ENCODE measurements at regions not wholly inside any gene's neighbourhood (a gene's known extent, or its start where the extent isn't known, plus 50 kb on each side); places are given as distances from the start of the nearest gene placed in this dataset.

GRCh38 chr4:19736968-19737756 lies 514.5 kb upstream of the SLIT2 start:
- no peak for DNase-seq
- H3K27me3 ChIP-seq (ENCODE audit: control insufficient read depth, insufficient read depth): peaks cover 3% of the 10 kb centered on the region
- H3K27ac ChIP-seq (ENCODE audit: low read length): no peak overlapping the region
- H3K9me3 ChIP-seq (ENCODE audit: control insufficient read depth, low read length): no peaks in the 10 kb centered on the region
- peaks cover 1% of the 10 kb centered on the region for H3K4me1 ChIP-seq (ENCODE audit: control insufficient read depth, insufficient read depth, low read length)
- 95% methylated on average over 1 of the region's 1 CpG for WGBS
- no peak for ATAC-seq
- no peak overlapping the region for H3K4me3 ChIP-seq (ENCODE audit: low read length)
- intact Hi-C loops (cut with DNase I): no loop called here

- H3K4me3 ChIP-seq (ENCODE audit: low read length): no peak overlapping the region
- intact Hi-C loops (cut with DNase I): no loop called here
- no peaks in the 10 kb centered on the region for H3K9me3 ChIP-seq (ENCODE audit: control insufficient read depth, low read length)
- H3K4me1 ChIP-seq (ENCODE audit: control insufficient read depth, insufficient read depth, low read length): peaks cover 1% of the 10 kb centered on the region
- ATAC-seq (peak in 1 of 2 donors; percentile 55), DNase-seq (no peak)
- peaks cover 3% of the 10 kb centered on the region for H3K27me3 ChIP-seq (ENCODE audit: control insufficient read depth, insufficient read depth)
- no peak overlapping the region for H3K27ac ChIP-seq (ENCODE audit: low read length)
These were observed 516.7 kb upstream of the SLIT2 start for GRCh38 chr4:19735012-19735411.

GRCh38 chr4:19729886-19730651 lies 521.6 kb upstream of the SLIT2 start:
- Histone ChIP-seq H3K27me3 (ENCODE audit: control insufficient read depth, insufficient read depth) (no peaks in the 10 kb centered on the region), H3K9me3 (ENCODE audit: control insufficient read depth, low read length) (no peaks in the 10 kb centered on the region), H3K4me3 (ENCODE audit: low read length) (no peak overlapping the region), H3K27ac (ENCODE audit: low read length) (no peak overlapping the region), H3K4me1 (ENCODE audit: control insufficient read depth, insufficient read depth, low read length) (no peaks in the 10 kb centered on the region)
- intact Hi-C loops (cut with DNase I): no loop called here
- DNase-seq (no peak), ATAC-seq (peak in 1 of 2 donors; percentile 45)
- 31% methylated on average over 8 of the region's 8 CpGs for WGBS

- Histone ChIP-seq H3K27ac (ENCODE audit: low read length) (no peak overlapping the region), H3K9me3 (ENCODE audit: control insufficient read depth, low read length) (no peaks in the 10 kb centered on the region), H3K4me1 (ENCODE audit: control insufficient read depth, insufficient read depth, low read length) (no peaks in the 10 kb centered on the region), H3K4me3 (ENCODE audit: low read length) (no peak overlapping the region), H3K27me3 (ENCODE audit: control insufficient read depth, insufficient read depth) (no peaks in the 10 kb centered on the region)
- 77% methylated on average over 1 of the region's 1 CpG for WGBS
- DNase-seq (no peak), ATAC-seq (no peak)
- intact Hi-C loops (cut with DNase I): no loop called here
These were observed 522.9 kb upstream of the SLIT2 start for GRCh38 chr4:19728773-19729172.

GRCh38 chr4:19727141-19727540 lies 524.6 kb upstream of the SLIT2 start:
- DNase-seq (no peak), ATAC-seq (no peak)
- 90% methylated on average over 8 of the region's 8 CpGs for WGBS
- no peaks in the 10 kb centered on the region for H3K27me3 ChIP-seq (ENCODE audit: control insufficient read depth, insufficient read depth)
- no peaks in the 10 kb centered on the region for H3K4me1 ChIP-seq (ENCODE audit: control insufficient read depth, insufficient read depth, low read length)
- no peak overlapping the region for H3K4me3 ChIP-seq (ENCODE audit: low read length)
- intact Hi-C loops (cut with DNase I): no loop called here
- no peak overlapping the region for H3K27ac ChIP-seq (ENCODE audit: low read length)
- no peaks in the 10 kb centered on the region for H3K9me3 ChIP-seq (ENCODE audit: control insufficient read depth, low read length)

GRCh38 chr4:19725130-19725529 lies 526.6 kb upstream of the SLIT2 start:
- H3K4me1 ChIP-seq (ENCODE audit: control insufficient read depth, insufficient read depth, low read length): no peaks in the 10 kb centered on the region
- 80% methylated on average over 3 of the region's 3 CpGs for WGBS
- no peak for ATAC-seq
- H3K27me3 ChIP-seq (ENCODE audit: control insufficient read depth, insufficient read depth): no peaks in the 10 kb centered on the region
- intact Hi-C loops (cut with DNase I): no loop called here
- H3K27ac ChIP-seq (ENCODE audit: low read length): no peak overlapping the region
- no peaks in the 10 kb centered on the region for H3K9me3 ChIP-seq (ENCODE audit: control insufficient read depth, low read length)
- no peak overlapping the region for H3K4me3 ChIP-seq (ENCODE audit: low read length)
- no peak for DNase-seq

GRCh38 chr4:19722404-19722803 lies 529.3 kb upstream of the SLIT2 start:
- no peak for ATAC-seq
- WGBS: 45% methylated on average over 1 of the region's 1 CpG
- intact Hi-C loops (cut with DNase I): no loop called here

GRCh38 chr4:19721587-19721986 lies 530.1 kb upstream of the SLIT2 start:
- DNase-seq (no peak), ATAC-seq (no peak)
- H3K27me3 ChIP-seq (ENCODE audit: control insufficient read depth, insufficient read depth): no peaks in the 10 kb centered on the region
- H3K27ac ChIP-seq (ENCODE audit: low read length): no peak overlapping the region
- intact Hi-C loops (cut with DNase I): no loop called here
- no peaks in the 10 kb centered on the region for H3K9me3 ChIP-seq (ENCODE audit: control insufficient read depth, low read length)
- H3K4me1 ChIP-seq (ENCODE audit: control insufficient read depth, insufficient read depth, low read length): no peaks in the 10 kb centered on the region
- H3K4me3 ChIP-seq (ENCODE audit: low read length): no peak overlapping the region

More at GRCh38 chr4:19722404-19722803, 529.3 kb upstream of the SLIT2 start:
- Histone ChIP-seq H3K4me1 (ENCODE audit: control insufficient read depth, insufficient read depth, low read length) (no peaks in the 10 kb centered on the region), H3K4me3 (ENCODE audit: low read length) (no peak overlapping the region), H3K27me3 (ENCODE audit: control insufficient read depth, insufficient read depth) (no peaks in the 10 kb centered on the region), H3K27ac (ENCODE audit: low read length) (no peak overlapping the region), H3K9me3 (ENCODE audit: control insufficient read depth, low read length) (no peaks in the 10 kb centered on the region)
- no peak for DNase-seq

- Histone ChIP-seq H3K27ac (ENCODE audit: low read length) (no peak overlapping the region), H3K27me3 (ENCODE audit: control insufficient read depth, insufficient read depth) (no peaks in the 10 kb centered on the region), H3K4me1 (ENCODE audit: control insufficient read depth, insufficient read depth, low read length) (no peaks in the 10 kb centered on the region), H3K9me3 (ENCODE audit: control insufficient read depth, low read length) (no peaks in the 10 kb centered on the region), H3K4me3 (ENCODE audit: low read length) (no peak overlapping the region)
- ATAC-seq (no peak), DNase-seq (no peak)
- 43% methylated on average over 1 of the region's 1 CpG for WGBS
- intact Hi-C loops (cut with DNase I): no loop called here
These were observed 531.1 kb upstream of the SLIT2 start for GRCh38 chr4:19720610-19721009.

GRCh38 chr4:19720190-19720589 lies 531.5 kb upstream of the SLIT2 start:
- Histone ChIP-seq H3K4me1 (ENCODE audit: control insufficient read depth, insufficient read depth, low read length) (no peaks in the 10 kb centered on the region), H3K4me3 (ENCODE audit: low read length) (no peak overlapping the region), H3K27ac (ENCODE audit: low read length) (no peak overlapping the region), H3K9me3 (ENCODE audit: control insufficient read depth, low read length) (no peaks in the 10 kb centered on the region), H3K27me3 (ENCODE audit: control insufficient read depth, insufficient read depth) (no peaks in the 10 kb centered on the region)
- DNase-seq (no peak), ATAC-seq (no peak)
- intact Hi-C loops (cut with DNase I): no loop called here

GRCh38 chr4:19711871-19712270 lies 539.8 kb upstream of the SLIT2 start:
- Histone ChIP-seq H3K9me3 (ENCODE audit: control insufficient read depth, low read length) (no peaks in the 10 kb centered on the region), H3K27ac (ENCODE audit: low read length) (no peak overlapping the region), H3K4me3 (ENCODE audit: low read length) (no peak overlapping the region), H3K27me3 (ENCODE audit: control insufficient read depth, insufficient read depth) (no peaks in the 10 kb centered on the region), H3K4me1 (ENCODE audit: control insufficient read depth, insufficient read depth, low read length) (no peaks in the 10 kb centered on the region)
- intact Hi-C loops (cut with DNase I): no loop called here
- WGBS: 92% methylated on average over 3 of the region's 3 CpGs
- no peak for ATAC-seq
- no peak for DNase-seq

Data from right cardiac atrium (tissue), 5 donors.